Stimulated activated CD4-positive, alpha-beta T cell treated with anti-CD3 and anti-CD28 coated beads, Interleukin-15, amount 100 ng/mL, for 24 hours (primary cell): ENCODE measurements at regions not wholly inside any gene's neighbourhood (a gene's known extent, or its start where the extent isn't known, plus 50 kb on each side); places are given as distances from the start of the nearest gene placed in this dataset.
"Not testable (repeated sequence)": the region's sequence is repeated elsewhere in the genome, so short reads cannot be mapped to it uniquely, and the experiment has no call there.

Source experiments
- DNase-seq: peaks from one replicate; pipeline ENCODE4 v3.0.0-alpha.2; 2020

DNA sequence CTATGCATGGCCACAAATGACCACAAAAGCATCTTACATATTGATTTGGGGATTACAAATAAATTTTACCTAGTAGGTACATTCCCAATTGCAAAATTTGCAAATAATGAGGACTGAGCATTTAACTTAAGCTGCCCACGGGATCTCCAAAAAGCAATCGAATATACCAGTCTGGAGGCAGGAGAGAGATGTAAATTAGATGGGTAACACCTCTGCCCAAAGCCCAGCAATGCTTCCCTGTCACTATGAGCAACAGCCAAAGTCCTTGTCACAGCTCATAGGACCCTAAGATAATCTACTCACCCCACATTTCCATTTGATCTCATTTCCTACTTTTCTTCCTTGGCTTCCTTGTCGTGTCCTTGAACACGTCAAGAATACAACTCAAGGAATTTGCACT lies 172.2 kb downstream of the SUCLG1 start:
- DNase-seq = no peak

DNA sequence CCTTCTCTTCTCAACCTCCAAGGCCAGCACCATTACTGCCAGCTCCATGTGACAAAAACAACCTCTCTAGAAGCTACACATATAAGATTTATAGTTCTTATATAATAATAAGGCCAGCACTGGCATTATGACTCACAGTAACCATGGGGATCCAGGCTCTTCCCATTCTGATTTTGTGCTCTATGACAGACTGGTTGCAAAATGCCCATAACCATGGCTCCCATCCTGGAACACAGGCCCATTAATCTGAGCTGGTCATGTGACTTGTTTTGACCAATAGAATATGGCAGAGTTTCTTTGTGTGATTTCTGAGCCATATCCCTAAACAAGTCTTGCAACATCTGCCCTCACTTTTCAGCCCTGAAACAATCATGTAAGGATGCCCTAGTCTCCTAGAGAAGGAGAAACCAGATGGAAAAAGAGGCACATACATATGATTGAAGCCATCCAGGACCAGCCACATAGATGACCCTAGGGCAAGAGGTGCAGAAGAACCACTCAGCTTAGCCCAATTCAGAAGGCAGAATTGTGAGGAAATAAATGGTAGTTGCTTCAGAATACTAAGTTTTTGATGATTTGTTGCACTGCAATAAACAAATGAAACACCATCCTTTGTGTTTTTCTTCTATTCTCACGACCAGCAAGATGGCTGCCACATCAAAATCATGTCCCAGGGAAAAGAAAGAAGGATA lies 173.9 kb downstream of the SUCLG1 start:
- DNase-seq = no peak

DNA sequence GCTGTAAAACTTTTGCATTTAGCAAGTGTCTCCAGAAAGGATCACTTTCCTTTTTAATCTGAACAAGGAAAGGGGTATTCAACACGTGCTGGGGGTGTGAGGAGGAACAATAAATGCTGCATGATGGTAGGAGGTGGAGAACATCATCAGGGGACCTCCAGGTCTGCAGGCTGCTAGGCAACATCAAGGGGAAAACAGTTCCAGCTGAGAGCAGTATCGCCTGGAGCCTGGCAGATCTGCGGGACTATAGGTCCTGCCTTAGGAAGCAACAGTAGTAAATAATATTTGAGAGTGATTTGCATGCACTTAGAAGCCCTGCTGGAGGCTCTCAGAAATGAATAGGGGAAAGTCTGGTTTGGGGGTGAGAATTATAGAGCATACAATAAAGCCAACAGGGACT lies 175.6 kb downstream of the SUCLG1 start:
- no peak for DNase-seq

DNA sequence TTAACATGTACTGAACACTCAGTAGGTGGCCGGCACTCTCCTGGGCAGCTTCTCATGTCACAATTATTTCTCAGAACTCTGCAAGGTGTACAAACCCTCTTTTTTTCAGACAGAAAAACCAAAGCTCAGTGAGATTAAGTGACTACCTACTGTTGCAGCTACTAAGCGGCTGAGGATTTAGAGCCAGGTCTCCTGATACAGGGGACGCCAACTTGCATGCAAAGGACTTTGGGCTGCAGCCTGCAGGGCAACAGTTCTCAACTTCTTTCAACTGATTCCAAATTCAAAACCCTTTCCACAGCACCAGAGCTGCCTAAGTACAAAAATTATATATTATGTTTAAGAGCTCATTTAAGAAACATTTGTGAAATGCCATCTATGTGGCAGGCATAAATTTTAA lies 177.6 kb downstream of the SUCLG1 start:
- no peak for DNase-seq

DNA sequence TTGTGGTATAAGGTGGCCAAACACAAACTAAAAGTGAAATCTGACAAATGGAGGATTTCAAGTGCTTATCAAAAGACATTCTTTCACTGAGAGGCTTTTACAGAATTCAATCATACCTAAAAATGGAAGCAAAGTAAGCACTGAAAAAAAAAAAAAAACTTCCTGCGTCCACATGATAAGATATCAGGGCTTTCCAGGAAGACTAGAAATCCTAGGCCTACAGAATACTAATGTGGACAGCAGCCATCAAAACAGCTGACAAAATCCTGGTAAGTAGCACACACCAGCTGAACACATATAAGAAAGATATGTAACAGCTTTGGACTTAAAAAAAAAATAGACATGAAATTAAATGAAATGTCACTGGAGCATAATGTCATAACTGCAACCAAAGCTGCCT lies 178.2 kb downstream of the SUCLG1 start:
- DNase-seq = no peak

DNA sequence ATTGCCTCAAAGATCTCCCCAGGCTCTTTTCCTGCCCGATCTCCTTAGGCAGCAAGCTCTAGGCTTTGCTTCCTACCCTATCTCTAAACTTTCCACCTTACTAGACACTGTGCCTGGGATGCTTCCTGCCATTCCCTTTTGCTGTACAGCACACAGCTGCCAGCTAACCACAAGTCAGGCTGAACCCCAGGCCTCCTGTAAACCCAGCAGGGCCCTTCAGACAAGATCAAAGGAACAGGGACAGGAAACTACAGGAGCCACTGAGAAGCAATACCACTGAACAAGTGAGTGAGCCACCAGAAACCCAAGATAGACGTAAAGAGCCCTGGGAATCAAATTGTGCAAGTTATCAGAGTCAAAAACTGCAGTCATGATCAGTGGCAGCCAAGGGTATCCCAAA lies 180.7 kb downstream of the SUCLG1 start:
- no peak for DNase-seq

DNA sequence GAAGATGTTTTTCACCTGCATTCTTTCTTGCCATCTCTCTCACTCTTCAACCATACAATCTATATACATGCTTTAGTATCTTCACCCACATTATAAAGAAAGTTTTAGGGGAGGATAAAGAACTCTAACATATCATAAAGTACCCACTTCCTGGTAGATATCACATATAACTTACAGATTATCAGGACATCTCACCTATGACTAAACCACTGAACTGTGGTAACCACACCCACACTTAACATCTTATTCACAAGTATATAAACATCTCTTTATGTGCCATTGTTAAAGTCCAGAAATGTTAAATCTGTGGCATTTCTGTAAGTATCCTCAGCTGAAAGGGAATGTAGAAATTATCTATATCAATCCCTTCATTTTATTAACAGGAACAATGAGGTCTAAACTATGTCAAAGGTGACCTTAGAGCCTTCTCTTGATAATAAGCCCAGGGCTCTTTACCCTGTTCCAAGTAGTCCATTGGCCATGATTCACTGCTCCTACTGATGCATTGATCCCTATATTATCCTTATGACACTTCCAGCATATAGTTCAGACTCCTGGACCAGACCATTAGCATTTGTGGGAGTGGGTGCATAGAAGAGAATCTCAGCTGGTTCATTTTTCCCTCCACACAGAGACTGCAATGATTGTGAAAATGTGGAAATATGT lies 182.4 kb downstream of the SUCLG1 start:
- DNase-seq = no peak

DNA sequence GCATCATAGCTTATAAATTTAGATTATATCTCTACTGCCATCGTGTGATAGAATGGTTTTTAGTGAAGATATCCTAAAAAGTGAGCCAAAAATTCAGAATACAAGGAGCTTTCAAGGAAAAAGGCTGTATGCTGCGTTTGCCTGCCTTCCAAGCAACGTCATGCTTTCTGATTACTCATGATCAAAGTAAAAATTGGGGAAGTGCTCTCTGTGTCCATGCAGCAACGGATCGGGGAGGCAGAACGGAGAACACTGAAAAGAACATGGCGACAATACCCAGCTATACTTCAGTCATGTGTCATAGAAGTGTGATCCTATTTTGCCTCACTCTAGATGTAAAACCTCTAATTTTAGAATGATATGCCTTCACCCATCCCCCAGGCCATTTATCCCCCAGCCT lies 185.7 kb downstream of the SUCLG1 start:
- DNase-seq = no peak

DNA sequence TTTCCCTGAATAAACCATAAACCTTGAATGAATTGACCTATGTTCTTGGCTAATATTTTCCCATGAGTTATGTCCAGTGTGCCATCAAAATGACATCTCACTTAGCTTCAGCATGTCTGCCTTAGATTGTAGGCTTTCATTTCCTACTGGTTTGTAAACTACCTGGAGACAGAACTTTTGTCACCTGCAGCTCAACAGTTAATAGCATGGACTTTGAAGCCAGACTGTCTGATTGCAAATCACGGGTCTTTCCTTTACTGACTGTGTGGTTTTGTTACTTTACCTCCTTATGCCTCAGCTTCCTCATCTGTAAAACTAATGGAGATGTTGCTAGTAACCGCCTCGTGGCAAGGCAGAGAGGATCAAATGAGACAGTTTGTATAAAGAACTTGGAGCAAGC lies 187.1 kb downstream of the SUCLG1 start:
- no peak for DNase-seq

DNA sequence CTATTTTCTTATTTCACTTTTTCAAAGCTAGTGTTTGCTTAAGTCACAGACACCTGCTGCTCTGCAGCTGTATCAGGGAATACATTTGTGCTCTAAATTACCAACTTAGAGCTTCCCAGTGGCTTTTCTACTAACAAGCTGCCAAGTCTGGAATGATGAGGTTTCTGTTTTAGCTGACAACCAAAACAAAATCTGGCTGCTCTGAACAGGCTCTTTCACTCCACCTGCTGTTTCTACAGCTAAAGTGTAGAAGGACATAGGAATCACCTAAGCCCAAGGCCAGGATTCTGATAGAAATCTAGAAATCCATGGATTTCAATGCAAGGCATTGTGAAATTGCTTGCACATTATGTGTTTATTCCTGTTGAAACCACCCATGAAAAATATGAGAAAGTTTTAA lies 201.2 kb downstream of the SUCLG1 start:
- no peak for DNase-seq

DNA sequence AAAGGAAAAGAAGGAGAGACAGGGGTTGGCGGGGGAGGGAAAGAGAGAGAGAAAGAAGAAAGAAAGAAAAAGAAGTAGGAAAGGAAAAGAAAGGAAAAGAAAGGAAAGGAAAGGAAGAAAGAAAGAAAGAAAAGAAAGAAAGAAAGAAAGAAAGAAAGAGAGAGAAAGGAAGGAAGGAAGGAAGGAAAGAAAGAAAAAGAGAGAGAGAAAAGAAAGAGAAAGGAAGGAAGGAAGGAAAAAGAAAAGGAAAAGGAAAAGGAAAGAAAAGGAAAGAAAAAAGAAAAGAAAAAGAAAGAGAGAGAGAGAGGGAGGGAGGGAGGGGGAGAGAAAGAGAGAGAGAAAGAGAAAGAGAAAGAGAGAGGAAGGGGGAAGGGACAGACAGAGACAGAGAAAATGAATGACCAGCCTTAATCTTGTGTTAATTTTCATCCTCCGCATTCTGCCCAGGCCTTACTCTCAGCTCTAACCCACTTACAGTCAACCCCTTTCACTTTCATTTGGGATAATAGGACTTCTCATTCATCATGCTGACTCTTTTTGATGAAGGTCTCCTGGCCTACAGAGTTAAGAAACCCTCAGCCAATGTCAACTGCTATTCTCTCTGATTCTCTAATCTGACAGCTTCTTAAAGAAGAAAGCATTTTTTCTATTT lies 207.3 kb downstream of the SUCLG1 start:
- DNase-seq = no peak

DNA sequence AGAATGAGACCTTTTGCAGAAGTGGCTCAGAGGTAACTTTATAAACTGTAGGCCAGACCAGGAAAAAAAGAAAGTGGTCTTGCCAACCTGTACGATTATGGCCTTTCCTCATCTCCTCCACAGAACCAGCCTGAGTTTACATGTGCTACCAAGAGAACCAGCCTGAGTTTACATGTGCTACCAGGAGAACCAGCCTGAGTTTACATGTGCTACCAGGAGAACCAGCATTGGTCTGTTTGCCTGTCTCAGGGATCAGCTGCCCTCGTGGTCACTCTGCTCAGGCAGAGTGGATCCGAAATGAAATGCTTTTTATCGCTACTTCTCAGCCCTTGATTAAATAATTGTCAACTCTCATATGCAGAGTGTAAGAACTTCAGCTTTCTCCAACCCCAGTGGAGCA lies 209.9 kb downstream of the SUCLG1 start:
- no peak for DNase-seq

DNA sequence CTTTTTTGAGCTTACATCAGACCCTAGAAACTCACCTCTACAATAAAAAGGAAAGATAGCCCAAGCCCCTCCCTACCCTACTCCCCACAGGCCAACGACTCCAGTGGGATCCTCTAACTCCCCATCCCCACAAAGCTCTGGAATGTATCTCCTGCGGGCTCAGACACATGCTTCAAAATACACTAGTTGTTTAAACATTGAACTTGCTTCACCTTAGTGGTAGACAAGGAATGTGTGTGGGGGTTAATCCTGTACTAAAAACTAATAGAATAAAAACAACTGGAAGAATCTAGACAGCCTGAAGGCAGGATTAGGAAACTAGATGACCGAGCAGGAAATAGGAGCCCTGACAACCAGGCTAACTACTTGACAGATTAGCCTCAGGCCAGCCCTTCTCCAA lies 211.5 kb downstream of the SUCLG1 start:
- no peak for DNase-seq

DNA sequence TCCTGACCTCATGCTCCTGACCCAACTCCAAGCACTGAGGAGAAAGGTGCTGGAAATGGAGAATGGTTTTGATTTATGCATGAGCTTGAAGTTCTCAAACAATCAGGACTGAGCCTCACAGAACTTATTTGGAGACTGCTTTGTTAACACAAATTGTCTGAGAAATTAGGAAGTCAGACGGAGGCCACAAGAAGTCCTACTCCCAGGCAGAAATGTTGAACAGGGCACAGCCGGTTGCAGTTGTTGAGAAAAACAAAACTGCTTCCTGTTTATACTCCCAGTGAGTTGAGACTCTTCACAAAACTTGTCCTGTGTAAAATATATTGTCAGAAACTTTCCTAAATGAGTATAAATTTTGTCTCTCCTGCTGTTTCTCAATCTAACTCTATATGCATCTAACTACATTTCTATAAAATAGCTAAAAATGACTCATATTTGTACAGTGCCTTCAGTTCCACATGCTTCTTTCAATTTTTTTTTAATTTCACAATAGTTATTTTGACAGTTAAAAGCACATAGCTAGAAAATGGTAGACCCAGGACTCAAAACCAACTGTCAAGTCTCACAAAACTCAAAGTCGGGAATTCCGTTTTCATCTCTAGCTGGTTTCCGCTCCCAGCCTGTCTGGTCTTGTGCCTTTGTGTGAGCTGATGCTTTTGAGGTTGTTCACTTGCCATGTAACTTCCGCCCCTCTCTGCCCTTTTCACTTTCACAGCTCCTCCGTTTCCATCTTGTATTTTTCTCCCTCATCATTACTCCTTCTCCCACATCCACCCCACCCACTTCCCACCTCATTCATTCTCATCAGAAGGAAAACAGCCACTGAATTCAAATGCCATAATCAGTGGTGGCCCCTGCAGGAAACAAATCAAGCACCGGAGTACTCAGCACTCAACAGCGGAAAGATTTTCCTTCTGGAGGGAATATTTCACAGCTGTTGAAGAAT lies 215.0 kb downstream of the SUCLG1 start:
- no peak for DNase-seq

DNA sequence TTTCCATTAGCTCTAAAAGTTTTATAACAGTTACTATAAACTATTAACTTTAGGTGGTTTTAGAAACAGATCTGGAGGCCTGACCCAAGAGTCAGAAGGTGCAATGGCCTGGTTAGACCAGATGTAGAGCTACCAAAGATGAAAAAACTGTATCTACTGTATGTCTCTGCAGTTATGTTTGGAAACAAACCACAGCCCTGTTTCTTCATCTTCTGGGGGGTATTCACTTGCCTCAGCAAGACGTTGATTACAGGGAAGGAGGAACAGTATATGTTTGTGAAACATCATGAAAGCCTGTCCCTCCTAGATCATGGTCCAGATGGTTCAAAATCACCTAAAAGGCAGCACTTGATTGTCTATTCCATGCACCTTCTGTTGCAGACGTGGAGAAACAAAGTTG lies 220.2 kb downstream of the SUCLG1 start:
- no peak for DNase-seq

DNA sequence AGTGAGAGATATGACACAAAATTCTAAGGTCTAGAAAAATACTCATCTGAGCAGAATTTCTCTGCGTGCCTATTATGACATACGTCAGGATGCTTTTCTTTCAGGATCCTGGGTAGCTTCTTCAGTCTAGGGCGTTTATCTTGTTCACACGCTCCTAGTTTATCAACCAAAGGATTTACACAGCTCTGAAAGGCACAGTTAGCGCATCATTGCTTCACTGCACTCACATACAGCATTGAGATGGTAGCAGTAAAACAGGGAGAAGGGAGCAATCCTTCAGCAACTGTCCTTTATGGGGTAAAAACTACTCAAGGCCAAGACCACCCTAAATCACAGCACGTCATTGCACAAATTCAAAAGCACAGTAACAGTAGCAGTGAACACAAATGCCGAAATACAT lies 222.8 kb downstream of the SUCLG1 start:
- no peak for DNase-seq

DNA sequence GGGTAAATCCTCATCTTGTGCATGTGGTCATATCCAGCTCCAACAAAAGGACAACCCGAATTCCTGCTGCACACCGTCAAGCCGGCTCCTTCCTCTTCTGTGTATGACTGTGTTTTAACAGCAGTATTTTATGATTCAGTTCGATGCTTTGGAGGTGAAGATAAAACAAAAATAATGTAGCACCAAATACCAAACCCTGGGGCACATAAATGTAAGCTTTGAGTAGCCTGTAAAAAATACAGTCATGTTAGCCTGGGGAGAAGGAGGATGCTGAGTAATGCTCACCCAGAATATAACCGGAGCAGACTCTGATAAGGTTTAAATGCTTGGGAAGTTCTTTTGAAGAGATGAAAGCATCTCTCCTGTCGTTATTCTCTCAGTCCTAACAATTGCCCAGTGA lies 225.0 kb downstream of the SUCLG1 start:
- DNase-seq = no peak

DNA sequence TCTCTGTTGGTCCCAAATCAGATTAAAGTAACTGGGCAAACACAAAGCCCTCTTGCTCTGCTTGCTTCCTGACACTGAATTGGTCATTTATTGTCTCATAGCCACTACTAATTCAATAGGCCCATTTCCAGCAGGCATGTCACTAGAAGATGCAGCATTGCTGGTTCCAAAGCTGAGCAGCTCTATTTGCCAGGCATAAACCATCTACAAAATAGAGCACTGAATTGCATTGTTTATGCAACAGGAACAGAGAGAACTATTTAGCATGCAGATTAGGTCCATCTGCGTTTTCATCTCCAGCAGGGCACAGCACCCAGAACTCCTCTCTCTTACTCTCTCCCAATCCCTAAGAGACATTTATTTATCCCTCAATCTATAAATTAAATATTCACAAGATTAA lies 227.6 kb downstream of the SUCLG1 start:
- no peak for DNase-seq

DNA sequence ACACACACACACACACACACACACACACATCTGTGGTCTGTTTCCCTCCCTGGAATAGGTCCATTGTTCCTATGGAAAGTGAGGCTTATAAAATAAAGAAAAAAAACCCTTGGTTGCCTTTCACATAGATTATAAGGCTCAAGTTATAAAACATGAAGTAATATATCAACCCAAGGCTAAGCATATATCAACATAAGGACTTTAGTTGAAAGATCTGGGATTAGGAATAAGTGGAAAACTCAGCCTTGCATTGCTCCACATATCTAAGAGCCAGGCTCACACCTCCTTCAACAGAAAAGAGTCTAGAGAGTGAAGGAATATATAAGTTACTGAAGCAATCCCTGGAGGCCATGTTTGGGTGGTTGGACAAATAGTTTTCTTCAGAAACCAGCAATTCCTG lies 235.0 kb downstream of the SUCLG1 start:
- no peak for DNase-seq

DNA sequence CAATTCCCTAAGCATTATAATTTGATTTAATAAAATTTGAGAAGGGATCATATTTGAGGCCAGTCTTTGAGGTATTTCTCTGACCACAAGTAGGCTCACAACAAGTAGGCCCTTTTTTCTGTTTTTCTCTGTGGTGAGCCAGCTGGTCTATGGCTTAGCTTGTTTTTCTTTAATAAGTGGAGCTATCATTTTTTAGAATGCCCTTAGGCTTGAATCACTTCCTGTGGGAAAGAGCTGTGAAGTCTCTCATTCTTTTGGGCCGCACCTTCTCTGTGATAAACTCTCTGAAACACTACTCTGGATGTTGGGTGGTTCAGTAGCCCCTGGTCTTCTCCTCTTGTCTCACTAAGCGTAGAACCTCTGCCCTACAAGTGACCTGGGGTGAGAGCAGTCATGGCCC lies 235.9 kb downstream of the SUCLG1 start:
- no peak for DNase-seq

DNA sequence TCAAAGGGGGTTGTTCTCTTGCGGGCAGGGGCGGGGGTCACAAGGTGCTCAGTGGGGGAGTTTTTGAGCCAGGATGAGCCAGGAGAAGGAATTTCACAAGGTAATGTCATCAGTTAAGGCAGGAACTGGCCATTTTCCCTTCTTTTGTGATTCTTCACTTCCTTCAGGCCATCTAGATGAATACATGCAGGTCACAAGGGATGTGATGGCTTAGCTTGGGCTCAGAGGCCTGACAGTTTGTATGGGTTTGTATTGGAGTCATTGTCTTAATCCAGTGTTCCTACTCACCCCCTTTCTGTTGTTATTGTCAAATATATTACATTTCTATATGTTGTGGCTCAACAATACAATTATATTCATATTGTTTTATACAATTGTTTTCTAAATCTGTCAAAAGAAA lies 238.0 kb downstream of the SUCLG1 start:
- not testable (repeated sequence) for DNase-seq

DNA sequence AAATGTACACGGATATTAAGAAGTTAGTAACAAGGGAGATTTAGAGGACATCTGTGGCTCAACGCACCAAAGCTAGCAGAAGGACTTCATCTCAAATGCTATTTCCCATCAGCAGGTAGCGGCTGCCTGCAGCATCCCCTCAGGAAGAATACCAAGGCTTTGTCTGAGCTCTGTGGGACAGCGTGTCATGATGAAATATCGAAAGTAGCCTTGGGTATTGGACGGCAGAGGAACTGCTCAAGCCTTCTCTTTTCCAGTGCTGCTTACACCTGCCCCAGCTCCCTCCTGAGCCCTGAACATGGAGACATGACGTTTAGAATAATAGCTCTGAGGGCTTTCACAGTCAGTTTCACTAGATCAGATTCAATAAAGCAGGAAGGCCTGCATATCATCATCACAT lies 241.6 kb downstream of the SUCLG1 start:
- DNase-seq = no peak

DNA sequence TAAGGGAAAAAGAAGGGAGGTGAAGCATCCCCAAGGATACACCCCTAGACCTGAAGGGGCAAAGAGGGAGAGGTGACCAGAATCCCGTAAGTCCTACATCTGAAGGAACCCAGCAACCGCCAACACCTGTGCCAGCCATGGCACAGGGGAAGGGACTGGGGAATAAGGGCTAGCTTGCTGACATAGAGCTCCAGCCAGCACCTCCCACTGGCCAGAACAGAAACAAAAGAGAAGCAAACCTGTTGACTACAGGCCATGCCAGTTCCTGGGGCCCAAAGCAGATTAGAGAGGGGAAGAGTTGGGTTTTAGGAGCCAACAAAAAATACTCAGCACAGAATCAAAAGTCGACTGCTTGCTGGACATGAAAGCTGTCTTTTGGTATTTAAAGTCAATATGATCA lies 244.6 kb downstream of the SUCLG1 start:
- DNase-seq = no peak
